HUES64 (cell line): ENCODE measurements at regions not wholly inside any gene's neighbourhood (a gene's known extent, or its start where the extent isn't known, plus 50 kb on each side); places are given as distances from the start of the nearest gene placed in this dataset.

Experiments used
- H3K27ac ChIP-seq: 2 replicates; pipeline ENCODE4 v1.7.0; 2013; ENCODE audit warnings: low read depth, low read length, inconsistent platforms
- H3K27me3 ChIP-seq: 2 replicates; pipeline ENCODE4 v1.6.1; 2013; ENCODE audit warnings: mild to moderate bottlenecking, low read length; ENCODE audit not compliant: insufficient read depth
- H3K36me3 ChIP-seq: 2 replicates; pipeline ENCODE4 v1.6.1; 2013; ENCODE audit warnings: mild to moderate bottlenecking, low read length; ENCODE audit not compliant: insufficient read depth
- H3K4me1 ChIP-seq: 2 replicates; pipeline ENCODE4 v1.6.1; 2013; ENCODE audit warnings: mild to moderate bottlenecking, low read length, moderate library complexity; ENCODE audit not compliant: insufficient read depth
- H3K4me3 ChIP-seq: 2 replicates; pipeline ENCODE4 v1.5.1; 2013; ENCODE audit warnings: mild to moderate bottlenecking, low read length, moderate library complexity
- H3K9ac ChIP-seq: 2 replicates; pipeline ENCODE4 v1.6.1; 2013; ENCODE audit warnings: mild to moderate bottlenecking, low read depth, low read length
- H3K9me3 ChIP-seq: 2 replicates; pipeline ENCODE4 v1.6.1; 2013; ENCODE audit warnings: low read depth, low read length; ENCODE audit not compliant: insufficient read depth
- WGBS: fragments of 150-250, 120-280 bp; methylation state at CpG from one replicate; pipeline ENCODE4 v1.1.7; 2013; ENCODE audit warnings: missing lambda C conversion rate; 5-methylcytosine and 5-hydroxymethylcytosine counted together

DNA sequence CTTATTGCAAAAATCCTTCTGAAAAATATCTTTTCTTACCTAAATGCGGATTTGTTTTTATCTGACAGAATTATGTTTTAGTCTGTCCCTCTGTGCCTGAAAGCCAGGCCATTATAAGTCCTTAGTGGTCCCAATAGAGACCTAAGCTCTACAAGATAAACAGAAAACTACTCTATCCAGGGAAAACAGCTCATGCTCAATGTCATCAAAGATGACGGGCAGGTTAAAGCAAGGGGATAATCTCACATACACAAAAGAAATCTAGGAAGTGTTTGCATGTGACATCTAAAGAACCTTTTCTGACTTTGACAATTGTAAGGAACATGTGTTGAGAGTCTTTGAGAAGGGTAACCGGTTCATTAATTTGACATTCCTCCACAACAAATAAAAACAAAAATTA is 741.1 kb upstream of the ID2 start:
- no peak overlapping the region for H3K27ac ChIP-seq
- H3K9me3 ChIP-seq, result 0 out of 2 replicates have a peak, but pooled peaks cover 3% of the 10 kb centered on the region
- H3K9ac ChIP-seq, result no peak overlapping the region
- H3K27me3 ChIP-seq, result no peaks in the 10 kb centered on the region
- no peak overlapping the region for H3K4me3 ChIP-seq
- 100% methylated on average over 3 of the region's 3 CpGs for WGBS
- no peaks in the 10 kb centered on the region for H3K36me3 ChIP-seq
- no peaks in the 10 kb centered on the region for H3K4me1 ChIP-seq

GRCh38 chr2:7943446-7943845 is 738.4 kb upstream of the ID2 start:
- 0 out of 2 replicates have a peak, but pooled peaks cover 3% of the 10 kb centered on the region for H3K9me3 ChIP-seq
- H3K4me1 ChIP-seq, result no peaks in the 10 kb centered on the region
- H3K27me3 ChIP-seq, result no peaks in the 10 kb centered on the region
- no peak overlapping the region for H3K27ac ChIP-seq
- H3K9ac ChIP-seq, result no peak overlapping the region
- 80% methylated on average over 8 of the region's 8 CpGs for WGBS
- no peak overlapping the region for H3K4me3 ChIP-seq
- no peaks in the 10 kb centered on the region for H3K36me3 ChIP-seq

DNA sequence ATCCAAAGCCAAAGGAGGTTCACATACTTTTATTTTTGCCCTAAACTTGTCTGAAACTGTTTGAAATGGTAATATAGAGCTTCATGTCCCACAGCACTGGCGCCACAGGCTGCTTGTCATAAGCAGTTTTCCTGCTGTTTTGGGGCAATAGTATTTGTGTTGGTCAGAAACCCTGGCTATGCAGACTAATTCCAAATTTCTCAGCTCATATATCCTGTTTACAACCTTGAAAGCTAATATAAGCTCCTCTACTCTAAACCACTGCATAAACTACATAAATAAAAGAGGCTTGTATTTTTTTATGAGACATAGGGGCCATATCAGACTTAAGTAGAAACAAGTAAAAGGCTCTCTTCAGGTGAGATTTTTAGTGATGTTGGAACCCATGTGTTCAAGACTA is 736.8 kb upstream of the ID2 start:
- Histone ChIP-seq H3K4me1 (no peaks in the 10 kb centered on the region), H3K4me3 (no peak overlapping the region), H3K9ac (no peak overlapping the region), H3K27me3 (no peaks in the 10 kb centered on the region), H3K9me3 (no peaks in the 10 kb centered on the region), H3K36me3 (no peaks in the 10 kb centered on the region), H3K27ac (no peak overlapping the region)
- 91% methylated on average over 1 of the region's 1 CpG for whole genome bisulfite sequencing

DNA sequence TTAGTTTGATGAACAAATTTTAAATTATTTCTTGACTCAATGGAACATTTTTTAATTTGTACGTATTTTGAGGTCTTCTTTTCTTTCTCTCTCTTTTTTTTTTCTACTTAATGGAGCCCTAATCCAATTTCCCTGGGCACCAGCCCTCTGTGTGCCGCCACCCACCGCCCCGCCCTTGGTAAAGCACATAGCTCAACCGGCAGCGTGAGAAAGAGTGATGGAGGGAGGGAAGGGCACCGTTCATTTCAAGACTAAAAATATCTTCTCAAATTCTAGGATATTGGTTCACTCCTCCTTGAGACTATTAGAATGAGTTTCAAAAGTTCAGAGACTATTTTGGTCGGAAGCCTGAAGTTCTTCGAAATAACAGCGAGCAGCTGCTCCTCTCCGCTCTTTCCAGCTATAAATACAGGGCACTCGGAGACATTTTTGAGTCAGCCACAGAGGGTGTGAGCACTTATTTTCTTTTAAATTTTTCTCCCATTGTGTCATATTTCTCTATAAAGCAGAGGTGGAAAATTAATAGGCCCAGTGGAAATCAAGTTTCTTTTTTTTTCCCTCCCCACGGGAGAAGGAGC is 731.7 kb upstream of the ID2 start:
- Histone ChIP-seq H3K4me1 (no peaks in the 10 kb centered on the region), H3K27me3 (no peaks in the 10 kb centered on the region)

GRCh38 chr2:7951001-7951400 is 730.9 kb upstream of the ID2 start:
- H3K4me3 ChIP-seq, result no peak overlapping the region
- no peak overlapping the region for H3K9ac ChIP-seq
- H3K27ac ChIP-seq, result no peak overlapping the region
- no peaks in the 10 kb centered on the region for H3K4me1 ChIP-seq
- no peaks in the 10 kb centered on the region for H3K27me3 ChIP-seq
- 94% methylated on average over 5 of the region's 5 CpGs for WGBS
- H3K36me3 ChIP-seq, result no peaks in the 10 kb centered on the region
- H3K9me3 ChIP-seq, result no peaks in the 10 kb centered on the region

More for the DNA sequence above, 731.7 kb upstream of the ID2 start:
- 98% methylated on average over 11 of the region's 13 CpGs for WGBS
- Histone ChIP-seq H3K27ac (no peak overlapping the region), H3K36me3 (no peaks in the 10 kb centered on the region), H3K4me3 (no peak overlapping the region), H3K9ac (no peak overlapping the region), H3K9me3 (no peaks in the 10 kb centered on the region)

DNA sequence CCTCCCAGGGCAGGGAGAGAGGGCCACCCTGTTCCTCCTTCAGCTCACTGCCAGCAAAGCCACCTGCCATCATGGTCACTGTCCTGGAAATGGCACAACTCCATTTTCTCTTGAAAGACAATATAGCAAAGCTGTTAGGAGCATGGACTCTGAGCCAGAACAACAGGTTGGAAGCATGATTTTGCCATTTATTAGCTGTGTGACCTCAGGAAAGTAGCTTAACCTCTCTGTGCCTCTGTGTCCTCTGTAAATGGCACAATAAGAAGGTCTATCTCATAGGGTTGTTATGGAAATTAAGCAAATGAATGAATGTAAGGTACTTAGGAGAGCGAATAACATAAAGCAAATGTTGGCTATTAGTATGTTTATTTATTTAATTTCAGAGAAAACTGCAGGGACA is 730.4 kb upstream of the ID2 start:
- H3K27ac ChIP-seq, result no peak overlapping the region
- H3K4me1 ChIP-seq, result no peaks in the 10 kb centered on the region
- no peaks in the 10 kb centered on the region for H3K27me3 ChIP-seq
- 92% methylated on average over 1 of the region's 1 CpG for WGBS
- no peak overlapping the region for H3K4me3 ChIP-seq
- H3K9me3 ChIP-seq, result no peaks in the 10 kb centered on the region
- H3K36me3 ChIP-seq, result no peaks in the 10 kb centered on the region
- no peak overlapping the region for H3K9ac ChIP-seq

- Histone ChIP-seq H3K9ac (no peak overlapping the region), H3K27me3 (no peaks in the 10 kb centered on the region), H3K9me3 (no peaks in the 10 kb centered on the region), H3K36me3 (no peaks in the 10 kb centered on the region), H3K27ac (no peak overlapping the region), H3K4me3 (no peak overlapping the region), H3K4me1 (no peaks in the 10 kb centered on the region)
- 91% methylated on average over 15 of the region's 15 CpGs for WGBS
Measured at GRCh38 chr2:7952046-7952745, 729.7 kb upstream of the ID2 start.

GRCh38 chr2:7953195-7953594 is 728.7 kb upstream of the ID2 start:
- Histone ChIP-seq H3K4me3 (no peak overlapping the region), H3K27me3 (no peaks in the 10 kb centered on the region), H3K36me3 (no peaks in the 10 kb centered on the region), H3K9me3 (no peaks in the 10 kb centered on the region), H3K9ac (no peak overlapping the region), H3K27ac (no peak overlapping the region), H3K4me1 (no peaks in the 10 kb centered on the region)
- WGBS, result 83% methylated on average over 6 of the region's 6 CpGs

GRCh38 chr2:7954234-7954633 is 727.6 kb upstream of the ID2 start:
- 70% methylated on average over 4 of the region's 4 CpGs for WGBS
- Histone ChIP-seq H3K27me3 (no peaks in the 10 kb centered on the region), H3K4me1 (no peaks in the 10 kb centered on the region), H3K27ac (no peak overlapping the region), H3K9ac (no peak overlapping the region), H3K4me3 (no peak overlapping the region), H3K36me3 (no peaks in the 10 kb centered on the region), H3K9me3 (no peaks in the 10 kb centered on the region)

- 90% methylated on average over 6 of the region's 6 CpGs for WGBS
- Histone ChIP-seq H3K9ac (no peak overlapping the region), H3K27me3 (no peaks in the 10 kb centered on the region), H3K9me3 (no peaks in the 10 kb centered on the region), H3K36me3 (no peaks in the 10 kb centered on the region), H3K4me3 (no peak overlapping the region), H3K27ac (no peak overlapping the region), H3K4me1 (no peaks in the 10 kb centered on the region)
Measured at GRCh38 chr2:7956126-7956689, 725.6 kb upstream of the ID2 start.

DNA sequence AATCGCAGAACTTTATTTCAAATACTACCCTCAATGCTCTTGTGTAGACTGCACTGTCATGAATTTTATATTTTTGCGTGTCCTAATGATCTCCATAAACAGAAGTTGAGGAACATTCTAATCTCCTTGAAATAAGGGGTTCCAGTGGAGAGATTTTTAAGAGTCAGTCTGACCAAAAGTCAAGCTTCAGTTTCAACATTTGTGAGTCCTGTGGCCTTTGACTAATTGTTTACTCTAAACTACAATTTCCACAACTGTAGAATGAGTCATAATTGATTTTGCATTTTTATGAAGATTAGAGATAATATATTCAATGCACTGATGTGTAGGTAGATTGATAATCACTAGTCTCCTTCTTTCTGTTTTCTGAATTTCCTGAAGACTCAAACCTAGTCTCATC is 720.3 kb upstream of the ID2 start:
- no peaks in the 10 kb centered on the region for H3K27me3 ChIP-seq
- H3K9ac ChIP-seq, result no peak overlapping the region
- WGBS, result 100% methylated on average over 1 of the region's 2 CpGs
- no peak overlapping the region for H3K4me3 ChIP-seq
- 0 out of 2 replicates have a peak, but pooled peaks cover 2% of the 10 kb centered on the region for H3K4me1 ChIP-seq
- no peak overlapping the region for H3K27ac ChIP-seq
- no peaks in the 10 kb centered on the region for H3K9me3 ChIP-seq
- H3K36me3 ChIP-seq, result no peaks in the 10 kb centered on the region
